ENCODE measurements at regions not wholly inside any gene's neighbourhood (a gene's known extent, or its start where the extent isn't known, plus 50 kb on each side); places are given as distances from the start of the nearest gene placed in this dataset.
A peak's percentile ranks its signal among the peaks of the same experiment; 100 is the strongest.

GRCh38 chr3:150278843-150279381 lies 129.2 kb upstream of the TSC22D2 start:
- Histone ChIP-seq H3K36me3 (no peaks in the 10 kb centered on the region), H3K4me3 (no peak overlapping the region), H3K27ac (peak overlapping the region; percentile 18), H3K27me3 (ENCODE audit: low read depth) (no peaks in the 10 kb centered on the region), H3K4me1 (peaks cover 7% of the 10 kb centered on the region), H3K9me3 (no peaks in the 10 kb centered on the region)
- no peak for TF ChIP-seq CTCF (IDR thresholded peaks at IDR 0.05)
- no peak for DNase-seq
- intact Hi-C loops (cut with DNase I), result no loop called here
- ATAC-seq, result peak; percentile 42 to 52

- peaks cover 7% of the 10 kb centered on the region for H3K4me1 ChIP-seq
- H3K27me3 ChIP-seq (ENCODE audit: low read depth), result no peaks in the 10 kb centered on the region
- TF ChIP-seq CTCF (IDR thresholded peaks at IDR 0.05), result no peak
- intact Hi-C loops (cut with DNase I), result no loop called here
- H3K4me3 ChIP-seq, result no peak overlapping the region
- no peak overlapping the region for H3K27ac ChIP-seq
- H3K9me3 ChIP-seq, result no peaks in the 10 kb centered on the region
- DNase-seq, result no peak
- no peaks in the 10 kb centered on the region for H3K36me3 ChIP-seq
- no peak for ATAC-seq
These were observed 129.9 kb upstream of the TSC22D2 start for GRCh38 chr3:150278195-150278594.

- DNase-seq (no peak), ATAC-seq (no peak)
- no peaks in the 10 kb centered on the region for H3K9me3 ChIP-seq
- H3K4me1 ChIP-seq, result peaks cover 7% of the 10 kb centered on the region
- no peak overlapping the region for H3K4me3 ChIP-seq
- H3K36me3 ChIP-seq, result no peaks in the 10 kb centered on the region
- intact Hi-C loops (cut with DNase I), result no loop called here
- no peak overlapping the region for H3K27ac ChIP-seq
- no peaks in the 10 kb centered on the region for H3K27me3 ChIP-seq (ENCODE audit: low read depth)
- no peak for TF ChIP-seq CTCF (IDR thresholded peaks at IDR 0.05)
These were observed 130.7 kb upstream of the TSC22D2 start for GRCh38 chr3:150277444-150277843.

- H3K4me1 ChIP-seq, result peaks cover 7% of the 10 kb centered on the region
- H3K27ac ChIP-seq, result no peak overlapping the region
- H3K4me3 ChIP-seq, result no peak overlapping the region
- DNase-seq, result no peak
- H3K27me3 ChIP-seq (ENCODE audit: low read depth), result no peaks in the 10 kb centered on the region
- ATAC-seq, result no peak
- no peak for TF ChIP-seq CTCF (IDR thresholded peaks at IDR 0.05)
- H3K9me3 ChIP-seq, result no peaks in the 10 kb centered on the region
- no peaks in the 10 kb centered on the region for H3K36me3 ChIP-seq
- intact Hi-C loops (cut with DNase I), result no loop called here
These were observed 132.2 kb upstream of the TSC22D2 start for GRCh38 chr3:150275941-150276340.

- no peak for TF ChIP-seq CTCF (IDR thresholded peaks at IDR 0.05)
- H3K36me3 ChIP-seq, result no peaks in the 10 kb centered on the region
- H3K27ac ChIP-seq, result no peak overlapping the region
- no peak overlapping the region for H3K4me3 ChIP-seq
- H3K4me1 ChIP-seq, result peaks cover 7% of the 10 kb centered on the region
- no peaks in the 10 kb centered on the region for H3K27me3 ChIP-seq (ENCODE audit: low read depth)
- intact Hi-C loops (cut with DNase I), result no loop called here
- DNase-seq, result no peak
- no peak for ATAC-seq
- H3K9me3 ChIP-seq, result no peaks in the 10 kb centered on the region
These were observed 133.7 kb upstream of the TSC22D2 start for GRCh38 chr3:150274372-150274771.

GRCh38 chr3:150273396-150273795 lies 134.7 kb upstream of the TSC22D2 start:
- no peak for ATAC-seq
- H3K27ac ChIP-seq, result no peak overlapping the region
- no peaks in the 10 kb centered on the region for H3K36me3 ChIP-seq
- intact Hi-C loops (cut with DNase I), result no loop called here
- DNase-seq, result no peak
- no peaks in the 10 kb centered on the region for H3K27me3 ChIP-seq (ENCODE audit: low read depth)
- H3K4me3 ChIP-seq, result no peak overlapping the region
- H3K4me1 ChIP-seq, result peaks cover 4% of the 10 kb centered on the region
- no peaks in the 10 kb centered on the region for H3K9me3 ChIP-seq
- TF ChIP-seq CTCF (IDR thresholded peaks at IDR 0.05), result no peak

Data from lower lobe of right lung (tissue), 2 donors.